ENCODE measurements at regions not wholly inside any gene's neighbourhood (a gene's known extent, or its start where the extent isn't known, plus 50 kb on each side); places are given as distances from the start of the nearest gene placed in this dataset.

- no peak for TF ChIP-seq SMAD1 (IDR thresholded peaks at IDR 0.05; ENCODE audit: low read depth, partially characterized antibody)
- no peak for TF ChIP-seq GABPA (IDR thresholded peaks at IDR 0.05; ENCODE audit: low read depth)
- no peak for TF ChIP-seq POLR2AphosphoS2 (IDR thresholded peaks at IDR 0.05; ENCODE audit: low read depth, low read length)
- no peak for TF ChIP-seq TARDBP (IDR thresholded peaks at IDR 0.05; ENCODE audit: borderline replicate concordance)
- TF ChIP-seq ZNF207 (IDR thresholded peaks at IDR 0.05; ENCODE audit: borderline replicate concordance), result no peak
- no peak for TF ChIP-seq TCF3 (IDR thresholded peaks at IDR 0.05; ENCODE audit: borderline replicate concordance, insufficient read depth, low read depth, low read length)
- no peak for TF ChIP-seq CHD1 (IDR thresholded peaks at IDR 0.05; ENCODE audit: low read depth, low read length)
- TF ChIP-seq MTA3 (IDR thresholded peaks at IDR 0.05; ENCODE audit: borderline replicate concordance, low read length), result no peak
- peak; percentile 28; the same call in 1 of the 2 replicates for TF ChIP-seq MTA2 (IDR thresholded peaks at IDR 0.05; ENCODE audit: low read depth)
- TF ChIP-seq KDM1A (IDR thresholded peaks at IDR 0.05; ENCODE audit: borderline replicate concordance), result no peak
- TF ChIP-seq TCF12 (IDR thresholded peaks at IDR 0.05; ENCODE audit: low read depth, low read length), result no peak
- no peak for TF ChIP-seq SKIL (IDR thresholded peaks at IDR 0.05; ENCODE audit: low read depth, poor library complexity, severe bottlenecking)
- no peak for TF ChIP-seq DPF2 (IDR thresholded peaks at IDR 0.05)
- TF ChIP-seq NFXL1 (IDR thresholded peaks at IDR 0.05; ENCODE audit: borderline replicate concordance), result no peak
- TF ChIP-seq EP300 (IDR thresholded peaks at IDR 0.05; ENCODE audit: borderline replicate concordance in 1 of 2, control insufficient read depth in 1 of 2, low read depth in 2 of 2, low read length in 2 of 2), result no peak
- TF ChIP-seq ZNF622 (IDR thresholded peaks at IDR 0.05), result no peak
- TF ChIP-seq ZBED1 (IDR thresholded peaks at IDR 0.05; ENCODE audit: borderline replicate concordance), result no peak
- no peak for TF ChIP-seq CHD2 (IDR thresholded peaks at IDR 0.05; ENCODE audit: borderline replicate concordance, low read depth, low read length)
- TF ChIP-seq BACH1 (IDR thresholded peaks at IDR 0.05; ENCODE audit: borderline replicate concordance), result no peak
- no peak for TF ChIP-seq HDAC2 (IDR thresholded peaks at IDR 0.05)
- TF ChIP-seq HSF1 (IDR thresholded peaks at IDR 0.05; ENCODE audit: low read depth, low read length), result no peak
- TF ChIP-seq SMARCA5 (IDR thresholded peaks at IDR 0.05), result no peak
- TF ChIP-seq SPI1 (IDR thresholded peaks at IDR 0.05; ENCODE audit: borderline replicate concordance, insufficient read depth, low read depth, low read length), result no peak
- no peak for TF ChIP-seq BCL11A (IDR thresholded peaks at IDR 0.05; ENCODE audit: low read depth, low read length)
- peak; percentile 36; the same call in 1 of the 2 replicates for TF ChIP-seq RELB (IDR thresholded peaks at IDR 0.05; ENCODE audit: low read depth)
- peak; percentile 44 to 51; a peak in 2 of 4 replicates for TF ChIP-seq IKZF2 (IDR thresholded peaks at IDR 0.05)
- no peak for TF ChIP-seq RELA (IDR thresholded peaks at IDR 0.05; ENCODE audit: borderline replicate concordance, partially characterized antibody)
- no peak for TF ChIP-seq MAX (IDR thresholded peaks at IDR 0.05; ENCODE audit: low read depth, low read length)
- TF ChIP-seq PAX8 (IDR thresholded peaks at IDR 0.05), result no peak
- no peak for TF ChIP-seq NR2F1 (conservative IDR thresholded peaks at IDR 0.05)
Observed at GRCh38 chrX:149284616-149285015, 220.5 kb downstream of the IDS start (continued).

All from GM12878 (cell line).